HUES6 (cell line): ENCODE measurements at regions not wholly inside any gene's neighbourhood (a gene's known extent, or its start where the extent isn't known, plus 50 kb on each side); places are given as distances from the start of the nearest gene placed in this dataset.
A peak's percentile ranks its signal among the peaks of the same experiment; 100 is the strongest.
"Not testable (repeated sequence)": the region's sequence is repeated elsewhere in the genome, so short reads cannot be mapped to it uniquely, and the experiment has no call there.

Source experiments
- H3K27ac ChIP-seq: 2 replicates; pipeline ENCODE4 v1.7.0; 2013; ENCODE audit warnings: low read depth, mild to moderate bottlenecking, low read length, inconsistent platforms
- H3K27me3 ChIP-seq: 2 replicates; pipeline ENCODE4 v1.6.1; 2013; ENCODE audit warnings: low read length; ENCODE audit not compliant: control insufficient read depth, insufficient read depth
- H3K36me3 ChIP-seq: 2 replicates; pipeline ENCODE4 v1.6.1; 2013; ENCODE audit warnings: low read length; ENCODE audit not compliant: control insufficient read depth, insufficient read depth
- H3K4me1 ChIP-seq: 2 replicates; pipeline ENCODE4 v1.6.1; 2013; ENCODE audit warnings: low read length; ENCODE audit not compliant: control insufficient read depth, insufficient read depth
- H3K4me3 ChIP-seq: 2 replicates; pipeline ENCODE4 v1.5.1; 2013; ENCODE audit warnings: low read depth, low read length
- H3K9ac ChIP-seq: one replicate; pipeline ENCODE4 v1.6.1; 2013; ENCODE audit warnings: mild to moderate bottlenecking, low read length
- H3K9me3 ChIP-seq: 2 replicates; pipeline ENCODE4 v1.6.1; 2013; ENCODE audit warnings: low read depth, low read length; ENCODE audit not compliant: control insufficient read depth, insufficient read depth

GRCh38 chrX:80576806-80577533, 156.7 kb downstream of the TENT5D start:
- Histone ChIP-seq H3K36me3 (no peaks in the 10 kb centered on the region), H3K9ac (peak overlapping the region; percentile 21), H3K27me3 (no peaks in the 10 kb centered on the region), H3K9me3 (peaks cover 29% of the 10 kb centered on the region; the same call in 1 of the 2 replicates), H3K27ac (no peak overlapping the region; the same call in 1 of the 2 replicates), H3K4me1 (peaks cover 11% of the 10 kb centered on the region; the same call in 1 of the 2 replicates), H3K4me3 (no peak overlapping the region)

- Histone ChIP-seq H3K9ac (no peak overlapping the region), H3K9me3 (peaks cover 13% of the 10 kb centered on the region; the same call in 1 of the 2 replicates), H3K36me3 (no peaks in the 10 kb centered on the region), H3K4me1 (peaks cover 11% of the 10 kb centered on the region; the same call in 1 of the 2 replicates), H3K4me3 (no peak overlapping the region), H3K27ac (no peak overlapping the region), H3K27me3 (no peaks in the 10 kb centered on the region)
These were observed 158.4 kb downstream of the TENT5D start for GRCh38 chrX:80578517-80579105.

- H3K9me3 ChIP-seq, H3K4me3 ChIP-seq, H3K9ac ChIP-seq, H3K36me3 ChIP-seq, H3K4me1 ChIP-seq, H3K27me3 ChIP-seq, H3K27ac ChIP-seq: not testable (repeated sequence)
These were observed 170.7 kb downstream of the TENT5D start for GRCh38 chrX:80590992-80591391.

- Histone ChIP-seq H3K27ac (no peak overlapping the region), H3K4me3 (no peak overlapping the region), H3K9ac (no peak overlapping the region)
These were observed 182.0 kb downstream of the TENT5D start for GRCh38 chrX:80602036-80602860.

More at GRCh38 chrX:80602036-80602860, 182.0 kb downstream of the TENT5D start:
- Histone ChIP-seq H3K36me3 (no peaks in the 10 kb centered on the region), H3K4me1 (no peaks in the 10 kb centered on the region), H3K27me3 (no peaks in the 10 kb centered on the region), H3K9me3 (peaks cover 12% of the 10 kb centered on the region)
